Body of pancreas (tissue), 4 donors: ENCODE measurements at regions not wholly inside any gene's neighbourhood (a gene's known extent, or its start where the extent isn't known, plus 50 kb on each side); places are given as distances from the start of the nearest gene placed in this dataset.

Source experiments
- POLR2A ChIP-seq, 3 donors: fragments of 450-650 bp; IDR thresholded peaks; one replicate each; pipeline ENCODE4 v1.6.1; 2016; ENCODE audit warnings: antibody characterized with exemption in 3 of 3, mild to moderate bottlenecking in 2 of 3
- TF ChIP-seq, protein P1 (sequence below), 7 experiments: fragments of 450-650 bp in 4 of 7; fragments of 200-600 bp in 3 of 7; sonication (generic) in 3 of 7; IDR thresholded peaks; one replicate each; pipeline ENCODE4 v1.5.1; 2016 to 2019; ENCODE audit warnings: antibody characterized with exemption in 7 of 7

DNA sequence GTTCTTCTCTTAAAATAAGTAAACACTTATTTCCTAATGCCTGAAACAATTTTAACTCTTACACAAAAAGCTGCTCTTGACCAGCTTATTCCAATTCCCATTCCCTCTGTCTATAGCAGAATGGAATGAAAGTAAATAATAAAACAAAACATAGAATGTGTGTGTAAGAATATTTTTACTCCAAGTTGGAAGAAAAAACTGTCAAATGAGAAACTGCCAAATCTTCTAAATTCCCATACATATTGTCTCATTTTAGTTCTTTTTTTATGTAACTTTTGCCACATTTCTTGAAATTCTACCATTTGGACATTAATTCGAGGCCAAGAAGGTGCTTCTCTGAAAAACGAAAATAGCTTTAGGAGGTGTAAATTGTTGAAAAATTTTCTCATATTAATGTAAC lies 477.1 kb downstream of the FAT4 start:
- TF ChIP-seq, protein P1, sequence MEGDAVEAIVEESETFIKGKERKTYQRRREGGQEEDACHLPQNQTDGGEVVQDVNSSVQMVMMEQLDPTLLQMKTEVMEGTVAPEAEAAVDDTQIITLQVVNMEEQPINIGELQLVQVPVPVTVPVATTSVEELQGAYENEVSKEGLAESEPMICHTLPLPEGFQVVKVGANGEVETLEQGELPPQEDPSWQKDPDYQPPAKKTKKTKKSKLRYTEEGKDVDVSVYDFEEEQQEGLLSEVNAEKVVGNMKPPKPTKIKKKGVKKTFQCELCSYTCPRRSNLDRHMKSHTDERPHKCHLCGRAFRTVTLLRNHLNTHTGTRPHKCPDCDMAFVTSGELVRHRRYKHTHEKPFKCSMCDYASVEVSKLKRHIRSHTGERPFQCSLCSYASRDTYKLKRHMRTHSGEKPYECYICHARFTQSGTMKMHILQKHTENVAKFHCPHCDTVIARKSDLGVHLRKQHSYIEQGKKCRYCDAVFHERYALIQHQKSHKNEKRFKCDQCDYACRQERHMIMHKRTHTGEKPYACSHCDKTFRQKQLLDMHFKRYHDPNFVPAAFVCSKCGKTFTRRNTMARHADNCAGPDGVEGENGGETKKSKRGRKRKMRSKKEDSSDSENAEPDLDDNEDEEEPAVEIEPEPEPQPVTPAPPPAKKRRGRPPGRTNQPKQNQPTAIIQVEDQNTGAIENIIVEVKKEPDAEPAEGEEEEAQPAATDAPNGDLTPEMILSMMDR (IDR thresholded peaks at IDR 0.05) = no peak
- TF ChIP-seq POLR2A (IDR thresholded peaks at IDR 0.05) = no peak
